ENCODE measurements at regions not wholly inside any gene's neighbourhood (a gene's known extent, or its start where the extent isn't known, plus 50 kb on each side); places are given as distances from the start of the nearest gene placed in this dataset.
"Not testable (repeated sequence)": the region's sequence is repeated elsewhere in the genome, so short reads cannot be mapped to it uniquely, and the experiment has no call there.

- TF ChIP-seq CTCF (IDR thresholded peaks at IDR 0.05; ENCODE audit: insufficient read depth, low read length, poor library complexity, severe bottlenecking); EZH2phosphoT487 (conservative IDR thresholded peaks at IDR 0.05; ENCODE audit: low read length): not testable (repeated sequence)
Measured at GRCh38 chr7:65496697-65497096, 123.0 kb downstream of the ZNF92 start.
